HepG2 (cell line): ENCODE measurements at regions not wholly inside any gene's neighbourhood (a gene's known extent, or its start where the extent isn't known, plus 50 kb on each side); places are given as distances from the start of the nearest gene placed in this dataset.

Experiments used
- CTCF ChIP-seq: sonication (generic); formaldehyde crosslinking; IDR thresholded peaks from 2 replicates; pipeline ENCODE4 v1.5.0; 2020; ENCODE audit warnings: mild to moderate bottlenecking, missing genetic modification reagents, moderate library complexity
- NR2F2 ChIP-seq: IDR thresholded peaks from 2 replicates; pipeline ENCODE4 v1.6.1; 2012; ENCODE audit warnings: low read depth, inconsistent platforms, borderline replicate concordance
- ZNF562 ChIP-seq: sonication (generic); formaldehyde crosslinking; IDR thresholded peaks from 2 replicates; pipeline ENCODE4 v1.8.0; 2022; ENCODE audit warnings: missing genetic modification reagents, borderline replicate concordance
- TF ChIP-seq, protein P1 (sequence below): sonication (generic); formaldehyde crosslinking; IDR thresholded peaks from 2 replicates; pipeline ENCODE4 v1.4.0; 2020; ENCODE audit warnings: missing genetic modification reagents, borderline replicate concordance

- TF ChIP-seq, protein P1, sequence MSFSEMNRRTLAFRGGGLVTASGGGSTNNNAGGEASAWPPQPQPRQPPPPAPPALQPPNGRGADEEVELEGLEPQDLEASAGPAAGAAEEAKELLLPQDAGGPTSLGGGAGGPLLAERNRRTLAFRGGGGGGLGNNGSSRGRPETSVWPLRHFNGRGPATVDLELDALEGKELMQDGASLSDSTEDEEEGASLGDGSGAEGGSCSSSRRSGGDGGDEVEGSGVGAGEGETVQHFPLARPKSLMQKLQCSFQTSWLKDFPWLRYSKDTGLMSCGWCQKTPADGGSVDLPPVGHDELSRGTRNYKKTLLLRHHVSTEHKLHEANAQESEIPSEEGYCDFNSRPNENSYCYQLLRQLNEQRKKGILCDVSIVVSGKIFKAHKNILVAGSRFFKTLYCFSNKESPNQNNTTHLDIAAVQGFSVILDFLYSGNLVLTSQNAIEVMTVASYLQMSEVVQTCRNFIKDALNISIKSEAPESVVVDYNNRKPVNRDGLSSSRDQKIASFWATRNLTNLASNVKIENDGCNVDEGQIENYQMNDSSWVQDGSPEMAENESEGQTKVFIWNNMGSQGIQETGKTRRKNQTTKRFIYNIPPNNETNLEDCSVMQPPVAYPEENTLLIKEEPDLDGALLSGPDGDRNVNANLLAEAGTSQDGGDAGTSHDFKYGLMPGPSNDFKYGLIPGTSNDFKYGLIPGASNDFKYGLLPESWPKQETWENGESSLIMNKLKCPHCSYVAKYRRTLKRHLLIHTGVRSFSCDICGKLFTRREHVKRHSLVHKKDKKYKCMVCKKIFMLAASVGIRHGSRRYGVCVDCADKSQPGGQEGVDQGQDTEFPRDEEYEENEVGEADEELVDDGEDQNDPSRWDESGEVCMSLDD (CRISPR knock-in tag), result no peak
- TF ChIP-seq NR2F2 (no peak), ZNF562 (CRISPR knock-in tag) (no peak), CTCF (CRISPR knock-in tag) (no peak)
Observed at GRCh38 chr11:25943031-25943430, 388.9 kb upstream of the ANO3 start.
